Lung microvascular endothelial cell (primary cell): ENCODE measurements at regions not wholly inside any gene's neighbourhood (a gene's known extent, or its start where the extent isn't known, plus 50 kb on each side); places are given as distances from the start of the nearest gene placed in this dataset.
"Not testable (repeated sequence)": the region's sequence is repeated elsewhere in the genome, so short reads cannot be mapped to it uniquely, and the experiment has no call there.

Experiments
- DNase-seq, 2 donors: peaks; one replicate each; pipeline versions ENCODE4 v3.0.0 to v3.0.0-alpha.2; 2010; ENCODE audit warnings: low read depth in 2 of 2

GRCh38 chr17:34006126-34006525 lies 249.0 kb upstream of the CCL2 start:
- DNase-seq: no peak

- no peak for DNase-seq
These were observed 247.0 kb upstream of the CCL2 start for GRCh38 chr17:34008125-34008524.

- no peak for DNase-seq
These were observed 245.2 kb upstream of the CCL2 start for GRCh38 chr17:34009912-34010311.

- no peak for DNase-seq
These were observed 244.6 kb upstream of the CCL2 start for GRCh38 chr17:34010534-34010933.

GRCh38 chr17:34011599-34011998 lies 243.5 kb upstream of the CCL2 start:
- no peak for DNase-seq

- DNase-seq: no peak
These were observed 242.2 kb upstream of the CCL2 start for GRCh38 chr17:34012709-34013375.

- no peak for DNase-seq
These were observed 239.8 kb upstream of the CCL2 start for GRCh38 chr17:34015253-34015652.

- DNase-seq: no peak
These were observed 230.7 kb upstream of the CCL2 start for GRCh38 chr17:34024386-34024785.

- DNase-seq: no peak
These were observed 230.1 kb upstream of the CCL2 start for GRCh38 chr17:34024806-34025551.

GRCh38 chr17:34030601-34031000 lies 224.5 kb upstream of the CCL2 start:
- not testable (repeated sequence) for DNase-seq

- DNase-seq: not testable (repeated sequence)
These were observed 222.8 kb upstream of the CCL2 start for GRCh38 chr17:34032305-34032704.

GRCh38 chr17:34038786-34039185 lies 216.3 kb upstream of the CCL2 start:
- not testable (repeated sequence) for DNase-seq

- DNase-seq: not testable (repeated sequence)
These were observed 215.9 kb upstream of the CCL2 start for GRCh38 chr17:34039213-34039612.

GRCh38 chr17:34039759-34040555 lies 215.1 kb upstream of the CCL2 start:
- DNase-seq: peak in 1 of 2 donors; percentile 45

GRCh38 chr17:34045990-34046389 lies 209.1 kb upstream of the CCL2 start:
- DNase-seq: no peak

GRCh38 chr17:34051046-34051445 lies 204.0 kb upstream of the CCL2 start:
- DNase-seq: no peak

- DNase-seq: no peak
These were observed 200.6 kb upstream of the CCL2 start for GRCh38 chr17:34054495-34054894.

GRCh38 chr17:34055606-34056005 lies 199.5 kb upstream of the CCL2 start:
- no peak for DNase-seq

GRCh38 chr17:34059423-34060220 lies 195.5 kb upstream of the CCL2 start:
- no peak for DNase-seq

- no peak for DNase-seq
These were observed 188.6 kb upstream of the CCL2 start for GRCh38 chr17:34066528-34066927.

- no peak for DNase-seq
These were observed 188.1 kb upstream of the CCL2 start for GRCh38 chr17:34067011-34067410.

GRCh38 chr17:34068571-34068970 lies 186.5 kb upstream of the CCL2 start:
- no peak for DNase-seq
